ENCODE measurements at regions not wholly inside any gene's neighbourhood (a gene's known extent, or its start where the extent isn't known, plus 50 kb on each side); places are given as distances from the start of the nearest gene placed in this dataset.

DNA sequence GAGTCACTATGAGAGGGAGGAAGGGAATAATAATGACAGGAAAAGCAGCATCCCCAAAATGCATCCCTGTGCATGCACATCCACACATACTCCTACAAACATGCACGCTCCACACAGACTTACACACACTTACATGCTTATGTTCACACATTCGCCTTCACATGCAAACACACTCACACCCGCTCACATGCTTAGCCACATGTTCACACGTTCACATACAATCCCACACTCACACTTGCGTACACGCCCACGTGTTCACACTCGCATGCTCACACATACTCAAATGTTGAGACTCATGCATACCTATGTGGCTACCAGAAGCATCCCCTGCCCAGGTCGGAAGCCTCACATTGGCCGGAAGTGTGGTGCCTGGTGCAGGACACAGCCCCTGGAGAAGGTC, 372.1 kb downstream of the MN1 start:
- TF ChIP-seq EZH2 (IDR thresholded peaks at IDR 0.05; ENCODE audit: low read length), result no peak
- TF ChIP-seq, protein P1, sequence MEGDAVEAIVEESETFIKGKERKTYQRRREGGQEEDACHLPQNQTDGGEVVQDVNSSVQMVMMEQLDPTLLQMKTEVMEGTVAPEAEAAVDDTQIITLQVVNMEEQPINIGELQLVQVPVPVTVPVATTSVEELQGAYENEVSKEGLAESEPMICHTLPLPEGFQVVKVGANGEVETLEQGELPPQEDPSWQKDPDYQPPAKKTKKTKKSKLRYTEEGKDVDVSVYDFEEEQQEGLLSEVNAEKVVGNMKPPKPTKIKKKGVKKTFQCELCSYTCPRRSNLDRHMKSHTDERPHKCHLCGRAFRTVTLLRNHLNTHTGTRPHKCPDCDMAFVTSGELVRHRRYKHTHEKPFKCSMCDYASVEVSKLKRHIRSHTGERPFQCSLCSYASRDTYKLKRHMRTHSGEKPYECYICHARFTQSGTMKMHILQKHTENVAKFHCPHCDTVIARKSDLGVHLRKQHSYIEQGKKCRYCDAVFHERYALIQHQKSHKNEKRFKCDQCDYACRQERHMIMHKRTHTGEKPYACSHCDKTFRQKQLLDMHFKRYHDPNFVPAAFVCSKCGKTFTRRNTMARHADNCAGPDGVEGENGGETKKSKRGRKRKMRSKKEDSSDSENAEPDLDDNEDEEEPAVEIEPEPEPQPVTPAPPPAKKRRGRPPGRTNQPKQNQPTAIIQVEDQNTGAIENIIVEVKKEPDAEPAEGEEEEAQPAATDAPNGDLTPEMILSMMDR (optimal IDR thresholded peaks at IDR 0.05 in 1 of 3, IDR thresholded peaks at IDR 0.05 in 1 of 3, conservative IDR thresholded peaks at IDR 0.05 in 1 of 3; ENCODE audit: extremely low read depth in 1 of 3, insufficient read depth in 2 of 3, low read length in 3 of 3), result no peak

Measured in keratinocyte (primary cell).